ENCODE measurements at regions not wholly inside any gene's neighbourhood (a gene's known extent, or its start where the extent isn't known, plus 50 kb on each side); places are given as distances from the start of the nearest gene placed in this dataset.

DNA sequence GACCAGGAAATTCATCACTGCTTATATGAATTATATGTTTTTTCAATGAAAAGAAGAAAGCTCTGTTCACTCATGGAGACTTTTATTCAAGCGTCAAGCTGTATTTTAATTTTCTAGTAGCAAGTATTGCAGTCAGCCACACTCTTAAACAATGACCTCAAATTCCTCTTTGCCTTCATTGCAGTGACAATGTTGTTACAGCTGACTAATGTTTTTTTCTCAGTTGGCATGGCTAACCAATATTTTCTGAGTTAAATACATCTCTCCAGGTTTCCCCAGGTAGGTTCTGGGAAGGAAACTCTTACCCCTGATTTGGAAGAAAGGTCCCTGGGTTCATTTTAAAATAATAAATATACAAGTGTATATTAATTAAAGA lies 241.5 kb downstream of the WDR11 start:
- no peak for DNase-seq (ENCODE audit: low read depth)
- TF ChIP-seq, protein P1, sequence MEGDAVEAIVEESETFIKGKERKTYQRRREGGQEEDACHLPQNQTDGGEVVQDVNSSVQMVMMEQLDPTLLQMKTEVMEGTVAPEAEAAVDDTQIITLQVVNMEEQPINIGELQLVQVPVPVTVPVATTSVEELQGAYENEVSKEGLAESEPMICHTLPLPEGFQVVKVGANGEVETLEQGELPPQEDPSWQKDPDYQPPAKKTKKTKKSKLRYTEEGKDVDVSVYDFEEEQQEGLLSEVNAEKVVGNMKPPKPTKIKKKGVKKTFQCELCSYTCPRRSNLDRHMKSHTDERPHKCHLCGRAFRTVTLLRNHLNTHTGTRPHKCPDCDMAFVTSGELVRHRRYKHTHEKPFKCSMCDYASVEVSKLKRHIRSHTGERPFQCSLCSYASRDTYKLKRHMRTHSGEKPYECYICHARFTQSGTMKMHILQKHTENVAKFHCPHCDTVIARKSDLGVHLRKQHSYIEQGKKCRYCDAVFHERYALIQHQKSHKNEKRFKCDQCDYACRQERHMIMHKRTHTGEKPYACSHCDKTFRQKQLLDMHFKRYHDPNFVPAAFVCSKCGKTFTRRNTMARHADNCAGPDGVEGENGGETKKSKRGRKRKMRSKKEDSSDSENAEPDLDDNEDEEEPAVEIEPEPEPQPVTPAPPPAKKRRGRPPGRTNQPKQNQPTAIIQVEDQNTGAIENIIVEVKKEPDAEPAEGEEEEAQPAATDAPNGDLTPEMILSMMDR (IDR thresholded peaks at IDR 0.05; ENCODE audit: low read depth, low read length, missing control alignments): no peak
- no peak overlapping the region for H3K4me3 ChIP-seq (ENCODE audit: low read depth, low read length)

DNA sequence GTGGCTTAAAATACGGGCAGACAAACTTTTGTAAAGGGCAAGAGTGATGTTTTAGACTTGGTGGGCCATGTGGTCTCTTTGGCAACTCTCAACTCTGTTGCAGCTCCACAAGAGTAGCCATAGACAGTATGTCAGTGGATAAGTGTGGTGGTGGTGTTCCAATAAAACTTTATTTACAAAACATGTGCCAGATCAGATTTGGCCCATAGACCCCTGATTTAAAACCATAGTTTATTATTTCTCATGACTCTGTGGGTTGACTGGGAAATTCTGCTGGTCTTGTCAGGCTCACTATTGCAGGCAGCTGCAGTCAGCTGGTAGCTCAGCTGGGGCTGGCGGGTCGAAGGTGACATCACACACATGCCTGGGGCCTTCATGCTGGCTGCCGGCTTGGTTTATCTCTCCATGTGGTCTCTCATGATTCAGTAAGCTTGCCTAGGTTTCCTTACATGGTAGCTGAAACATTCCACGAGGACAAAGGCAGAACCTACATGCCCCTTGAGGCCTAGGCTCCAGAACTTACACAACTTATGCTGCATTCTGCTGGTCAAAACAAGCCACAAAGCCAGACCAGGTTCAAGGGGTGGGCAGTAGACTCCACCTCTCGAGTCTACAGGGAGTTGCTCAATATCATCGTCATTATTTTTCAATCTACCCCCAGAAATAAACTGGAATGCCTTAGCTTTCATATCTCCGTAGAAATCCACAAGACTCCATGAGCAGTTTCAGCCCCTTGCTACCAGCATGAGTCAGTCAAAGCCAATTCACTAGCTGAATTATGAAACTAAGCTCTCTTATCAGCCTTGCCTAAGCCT lies 245.7 kb downstream of the WDR11 start:
- TF ChIP-seq, protein P1 (IDR thresholded peaks at IDR 0.05; ENCODE audit: low read depth, low read length, missing control alignments): no peak
- H3K4me3 ChIP-seq (ENCODE audit: low read depth, low read length): no peak overlapping the region
- DNase-seq (ENCODE audit: low read depth): no peak

DNA sequence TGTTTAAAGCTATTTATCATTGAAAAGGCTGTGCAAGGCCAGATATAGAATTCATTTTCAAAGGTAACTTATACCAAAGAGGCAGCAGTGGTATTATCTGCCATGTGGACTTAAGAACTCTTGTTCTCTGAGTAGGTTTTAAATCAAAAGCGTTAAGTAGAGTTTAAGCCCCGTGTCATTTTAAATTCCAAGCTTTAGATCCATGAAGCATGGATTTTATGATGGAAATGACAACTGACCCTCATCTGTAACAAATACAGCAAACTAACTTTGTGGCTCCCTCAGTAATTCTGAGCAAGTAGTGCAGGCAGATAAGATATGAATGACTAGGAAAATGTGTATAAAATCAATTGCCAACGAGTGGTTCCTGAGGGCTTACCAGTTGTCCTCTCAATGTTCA lies 247.0 kb downstream of the WDR11 start:
- no peak overlapping the region for H3K4me3 ChIP-seq (ENCODE audit: low read depth, low read length)
- TF ChIP-seq, protein P1 (IDR thresholded peaks at IDR 0.05; ENCODE audit: low read depth, low read length, missing control alignments): no peak
- DNase-seq (ENCODE audit: low read depth): no peak

DNA sequence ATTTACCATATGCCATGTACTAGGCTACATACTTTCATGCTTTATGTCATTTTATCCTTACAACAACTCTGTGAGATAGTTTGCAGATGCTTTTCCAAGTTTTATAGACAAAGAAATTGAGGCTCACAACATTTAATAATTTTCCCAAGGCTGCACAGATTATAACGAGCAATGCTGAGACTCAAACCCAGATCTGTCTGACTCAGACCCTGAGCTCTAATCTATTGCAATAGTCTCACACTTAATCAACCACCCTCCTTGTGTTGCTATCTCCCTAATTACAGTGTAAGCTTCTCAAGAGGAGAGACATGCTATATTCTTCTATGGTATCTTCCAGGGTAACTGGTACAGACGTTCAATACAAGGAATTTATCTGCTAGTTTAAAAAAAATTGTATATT lies 247.6 kb downstream of the WDR11 start:
- TF ChIP-seq, protein P1 (IDR thresholded peaks at IDR 0.05; ENCODE audit: low read depth, low read length, missing control alignments): no peak
- DNase-seq (ENCODE audit: low read depth): no peak
- no peak overlapping the region for H3K4me3 ChIP-seq (ENCODE audit: low read depth, low read length)

DNA sequence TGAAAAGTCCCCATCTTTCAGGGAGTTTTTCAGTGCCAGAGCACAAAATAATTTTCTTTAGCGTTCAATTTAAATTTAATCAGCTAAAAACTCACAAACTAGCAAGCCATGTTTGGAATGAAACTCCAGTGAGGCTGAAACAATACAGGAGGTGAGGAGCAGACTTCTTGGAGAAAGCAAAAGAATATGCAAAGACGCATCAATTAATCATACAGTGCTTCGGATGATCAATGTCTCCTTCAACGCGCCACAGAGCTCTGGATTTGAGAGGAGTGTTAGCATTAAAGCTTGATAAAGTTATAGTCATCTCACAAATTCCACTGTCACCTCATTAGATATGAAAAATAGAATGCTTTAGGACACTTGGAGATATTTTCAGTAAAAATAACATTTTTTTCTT lies 248.0 kb downstream of the WDR11 start:
- TF ChIP-seq, protein P1 (IDR thresholded peaks at IDR 0.05; ENCODE audit: low read depth, low read length, missing control alignments): no peak
- no peak overlapping the region for H3K4me3 ChIP-seq (ENCODE audit: low read depth, low read length)
- no peak for DNase-seq (ENCODE audit: low read depth)

DNA sequence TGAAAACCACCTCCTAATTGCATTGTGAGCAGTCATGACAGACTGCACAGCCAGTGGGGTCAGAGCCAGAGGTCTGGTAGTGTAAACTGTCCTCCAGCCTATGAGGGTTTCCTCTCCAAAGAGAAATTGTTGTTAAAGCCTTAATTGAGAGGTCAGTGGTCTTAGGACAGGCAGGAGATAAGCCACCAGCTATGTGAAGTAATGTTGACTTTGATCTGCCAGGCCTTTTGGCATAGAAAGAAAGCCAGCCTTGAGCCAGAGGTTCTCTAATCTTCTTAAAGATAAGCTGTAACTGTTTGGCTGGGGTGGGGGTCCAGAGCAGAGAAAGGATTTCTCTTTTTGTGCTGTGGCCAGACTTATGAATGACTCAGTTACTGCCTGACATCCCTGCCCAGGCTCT lies 248.4 kb downstream of the WDR11 start:
- TF ChIP-seq, protein P1 (IDR thresholded peaks at IDR 0.05; ENCODE audit: low read depth, low read length, missing control alignments): no peak
- H3K4me3 ChIP-seq (ENCODE audit: low read depth, low read length): no peak overlapping the region
- no peak for DNase-seq (ENCODE audit: low read depth)

DNA sequence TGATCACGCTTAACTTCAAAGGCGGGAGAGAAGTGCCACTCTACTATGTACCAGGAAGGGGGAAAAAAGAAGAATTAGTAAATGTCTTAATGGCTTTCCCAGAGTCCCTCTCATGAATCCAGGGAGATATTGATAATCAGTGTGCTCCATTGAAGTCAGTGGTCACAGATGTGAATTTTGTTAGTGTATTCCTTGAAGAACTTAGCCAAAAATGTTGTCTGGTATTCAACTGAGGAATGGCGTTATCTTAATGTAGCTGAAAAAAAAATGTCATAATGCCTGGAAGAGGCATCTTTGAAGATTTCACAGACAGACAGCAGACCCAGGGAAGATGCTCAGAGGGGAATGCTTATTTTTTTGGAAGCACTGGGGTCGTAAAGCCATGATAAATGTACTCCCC lies 250.4 kb downstream of the WDR11 start:
- no peak for DNase-seq (ENCODE audit: low read depth)
- TF ChIP-seq, protein P1 (IDR thresholded peaks at IDR 0.05; ENCODE audit: low read depth, low read length, missing control alignments): no peak
- no peak overlapping the region for H3K4me3 ChIP-seq (ENCODE audit: low read depth, low read length)
